ENCODE measurements at regions not wholly inside any gene's neighbourhood (a gene's known extent, or its start where the extent isn't known, plus 50 kb on each side); places are given as distances from the start of the nearest gene placed in this dataset.
A peak's percentile ranks its signal among the peaks of the same experiment; 100 is the strongest.

GRCh38 chr3:33993631-33994030 is 195.2 kb downstream of the PDCD6IP start:
- DNase-seq (ENCODE audit: low read depth, low spot score) = no peak
- H3K4me3 ChIP-seq (ENCODE audit: low read depth, low read length) = no peak overlapping the region
- in situ Hi-C loops (cut with HindIII; ENCODE audit: low sequenced_read_pairs) = no loop called here
- no peak for TF ChIP-seq CTCF (IDR thresholded peaks at IDR 0.05; ENCODE audit: low read depth, low read length)

DNA sequence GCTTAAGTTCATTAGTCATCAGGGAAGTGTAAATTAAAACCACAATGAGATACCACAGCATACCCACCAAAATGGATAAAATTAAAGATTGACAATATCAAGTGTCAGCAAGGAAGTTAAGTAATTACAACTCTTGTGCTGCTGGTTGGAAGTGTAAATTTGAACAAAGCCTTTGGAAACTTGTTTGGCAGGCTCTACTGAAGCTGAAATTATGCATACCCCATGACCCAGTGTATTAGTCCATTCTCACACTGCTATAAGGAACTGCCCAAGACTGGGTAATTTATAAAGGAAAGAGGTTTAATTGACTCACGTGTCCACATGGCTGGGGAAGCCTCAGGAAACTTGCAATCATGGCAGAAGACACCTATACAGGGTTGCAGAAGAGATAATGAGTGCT is 196.1 kb downstream of the PDCD6IP start:
- DNase-seq (ENCODE audit: low read depth, low spot score) = no peak
- in situ Hi-C loops (cut with HindIII; ENCODE audit: low sequenced_read_pairs) = no loop called here
- TF ChIP-seq CTCF (IDR thresholded peaks at IDR 0.05; ENCODE audit: low read depth, low read length) = no peak
- no peak overlapping the region for H3K4me3 ChIP-seq (ENCODE audit: low read depth, low read length)

DNA sequence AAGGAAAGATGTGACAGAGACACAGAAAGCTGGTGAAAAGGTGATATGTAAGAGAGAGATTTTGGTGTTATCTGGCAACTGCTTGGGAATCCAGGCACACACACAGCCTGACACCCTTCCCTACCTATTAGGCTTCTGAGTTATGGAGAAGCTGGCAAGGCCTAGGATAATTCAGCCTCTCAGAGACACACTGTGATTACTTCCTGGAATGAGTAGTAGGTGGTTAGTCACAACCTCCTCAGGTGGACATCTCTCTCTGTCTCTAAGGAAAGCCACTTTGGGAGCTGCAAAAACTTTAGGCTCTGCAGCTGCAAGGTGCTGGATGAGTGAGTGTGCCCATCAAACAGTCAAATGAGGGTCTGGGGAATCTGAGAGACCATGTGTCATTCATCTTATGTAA is 201.9 kb downstream of the PDCD6IP start:
- TF ChIP-seq CTCF (IDR thresholded peaks at IDR 0.05; ENCODE audit: low read depth, low read length) = no peak
- no peak for DNase-seq (ENCODE audit: low read depth, low spot score)
- in situ Hi-C loops (cut with HindIII; ENCODE audit: low sequenced_read_pairs) = no loop called here
- H3K4me3 ChIP-seq (ENCODE audit: low read depth, low read length) = no peak overlapping the region

DNA sequence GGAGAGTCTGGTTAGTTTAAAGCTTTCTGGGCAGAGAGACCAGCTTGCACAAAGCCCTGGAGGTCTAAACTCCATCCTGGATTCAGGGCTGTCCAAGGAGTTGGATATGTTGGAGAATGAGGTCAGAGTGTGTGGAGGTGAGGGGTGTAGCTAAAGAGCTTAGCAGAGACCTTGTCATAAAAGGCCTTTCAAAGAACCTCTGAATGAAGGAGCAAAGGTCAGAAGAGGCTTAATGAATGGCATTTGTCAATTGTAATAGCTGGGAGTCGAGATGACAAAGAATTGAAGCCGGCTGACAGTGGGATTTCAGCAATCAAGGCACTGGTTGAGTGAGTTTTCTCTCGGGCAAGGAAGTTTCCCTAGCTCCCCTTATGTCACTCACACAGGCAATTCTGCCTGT is 202.6 kb downstream of the PDCD6IP start:
- no peak overlapping the region for H3K4me3 ChIP-seq (ENCODE audit: low read depth, low read length)
- no peak for DNase-seq (ENCODE audit: low read depth, low spot score)
- no peak for TF ChIP-seq CTCF (IDR thresholded peaks at IDR 0.05; ENCODE audit: low read depth, low read length)
- in situ Hi-C loops (cut with HindIII; ENCODE audit: low sequenced_read_pairs) = no loop called here

GRCh38 chr3:34001990-34002389 is 203.6 kb downstream of the PDCD6IP start:
- no peak overlapping the region for H3K4me3 ChIP-seq (ENCODE audit: low read depth, low read length)
- in situ Hi-C loops (cut with HindIII; ENCODE audit: low sequenced_read_pairs) = no loop called here
- DNase-seq (ENCODE audit: low read depth, low spot score) = no peak
- TF ChIP-seq CTCF (IDR thresholded peaks at IDR 0.05; ENCODE audit: low read depth, low read length) = no peak

DNA sequence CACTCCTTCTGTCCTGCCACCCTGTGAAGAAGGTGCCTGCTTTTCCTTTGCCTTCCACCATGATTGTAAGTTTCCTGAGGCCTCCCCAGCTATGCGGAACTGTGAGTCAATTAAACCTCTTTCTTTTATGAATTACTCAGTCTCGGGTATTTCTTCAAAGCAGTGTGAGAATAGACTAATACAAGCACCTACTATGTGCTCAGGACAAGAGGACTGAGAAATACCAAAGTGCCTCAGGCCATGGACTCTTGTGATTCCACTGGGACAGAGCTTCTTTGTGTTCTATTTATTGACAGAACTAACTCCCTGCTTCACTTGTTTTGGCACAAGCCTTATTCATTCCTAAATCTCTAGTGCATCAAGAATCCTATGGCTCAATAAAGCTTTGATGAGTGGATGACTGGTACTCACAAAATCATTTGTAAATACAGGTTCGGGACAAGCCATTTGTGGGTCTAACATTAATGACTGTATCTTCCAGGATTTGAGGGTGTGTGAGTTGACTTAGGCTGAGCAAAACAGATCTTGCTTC is 204.2 kb downstream of the PDCD6IP start:
- in situ Hi-C loops (cut with HindIII; ENCODE audit: low sequenced_read_pairs) = no loop called here
- TF ChIP-seq CTCF (IDR thresholded peaks at IDR 0.05; ENCODE audit: low read depth, low read length) = no peak
- H3K4me3 ChIP-seq (ENCODE audit: low read depth, low read length) = no peak overlapping the region
- DNase-seq (ENCODE audit: low read depth, low spot score) = no peak

- in situ Hi-C loops (cut with HindIII; ENCODE audit: low sequenced_read_pairs) = no loop called here
- no peak for TF ChIP-seq CTCF (IDR thresholded peaks at IDR 0.05; ENCODE audit: low read depth, low read length)
- peak; percentile 47 for DNase-seq (ENCODE audit: low read depth, low spot score)
- H3K4me3 ChIP-seq (ENCODE audit: low read depth, low read length) = no peak overlapping the region
Measured at GRCh38 chr3:34005886-34006285, 207.5 kb downstream of the PDCD6IP start.
